ENCODE measurements at regions not wholly inside any gene's neighbourhood (a gene's known extent, or its start where the extent isn't known, plus 50 kb on each side); places are given as distances from the start of the nearest gene placed in this dataset.

GRCh38 chr16:54993106-54993895 is 62.6 kb downstream of the IRX5 start:
- 65 to 73% methylated on average over 2 of the region's 2 CpGs for WGBS, 2 donors
- H3K27me3 ChIP-seq: no peaks in the 10 kb centered on the region
- H3K4me1 ChIP-seq: no peaks in the 10 kb centered on the region
- no peaks in the 10 kb centered on the region for H3K9me3 ChIP-seq
- no peak for DNase-seq
- intact Hi-C loops (cut with DNase I; ENCODE audit: low total_unique reads): no loop called here
- TF ChIP-seq POLR2A (IDR thresholded peaks at IDR 0.05): no peak
- TF ChIP-seq, protein P1, sequence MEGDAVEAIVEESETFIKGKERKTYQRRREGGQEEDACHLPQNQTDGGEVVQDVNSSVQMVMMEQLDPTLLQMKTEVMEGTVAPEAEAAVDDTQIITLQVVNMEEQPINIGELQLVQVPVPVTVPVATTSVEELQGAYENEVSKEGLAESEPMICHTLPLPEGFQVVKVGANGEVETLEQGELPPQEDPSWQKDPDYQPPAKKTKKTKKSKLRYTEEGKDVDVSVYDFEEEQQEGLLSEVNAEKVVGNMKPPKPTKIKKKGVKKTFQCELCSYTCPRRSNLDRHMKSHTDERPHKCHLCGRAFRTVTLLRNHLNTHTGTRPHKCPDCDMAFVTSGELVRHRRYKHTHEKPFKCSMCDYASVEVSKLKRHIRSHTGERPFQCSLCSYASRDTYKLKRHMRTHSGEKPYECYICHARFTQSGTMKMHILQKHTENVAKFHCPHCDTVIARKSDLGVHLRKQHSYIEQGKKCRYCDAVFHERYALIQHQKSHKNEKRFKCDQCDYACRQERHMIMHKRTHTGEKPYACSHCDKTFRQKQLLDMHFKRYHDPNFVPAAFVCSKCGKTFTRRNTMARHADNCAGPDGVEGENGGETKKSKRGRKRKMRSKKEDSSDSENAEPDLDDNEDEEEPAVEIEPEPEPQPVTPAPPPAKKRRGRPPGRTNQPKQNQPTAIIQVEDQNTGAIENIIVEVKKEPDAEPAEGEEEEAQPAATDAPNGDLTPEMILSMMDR (IDR thresholded peaks at IDR 0.05): no peak
- H3K4me3 ChIP-seq: no peak overlapping the region
- no peak overlapping the region for H3K27ac ChIP-seq
- no peaks in the 10 kb centered on the region for H3K36me3 ChIP-seq (ENCODE audit: low read depth, missing control alignments)

DNA sequence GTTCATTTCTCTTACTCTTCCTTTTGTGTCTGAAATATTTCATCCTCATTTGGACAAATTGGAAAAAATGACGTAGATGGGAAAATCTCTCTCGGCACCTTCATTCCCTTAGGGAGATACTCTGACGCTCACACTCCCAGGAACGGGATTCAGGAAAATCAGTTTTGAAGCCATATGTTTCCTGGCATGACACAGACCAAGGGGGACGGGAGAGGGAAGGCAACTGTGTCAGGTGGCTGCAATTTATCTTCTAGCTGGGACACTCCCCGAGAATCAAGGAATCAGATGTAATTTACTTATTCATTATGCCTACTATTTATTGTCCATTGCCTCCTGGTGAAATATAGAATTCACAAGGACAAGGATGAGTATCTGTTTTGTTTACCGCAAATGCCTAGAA is 65.5 kb downstream of the IRX5 start:
- intact Hi-C loops (cut with DNase I; ENCODE audit: low total_unique reads): no loop called here
- TF ChIP-seq POLR2A (IDR thresholded peaks at IDR 0.05): no peak
- TF ChIP-seq, protein P1 (IDR thresholded peaks at IDR 0.05): no peak
- H3K27ac ChIP-seq: no peak overlapping the region
- H3K4me3 ChIP-seq: no peak overlapping the region
- no peaks in the 10 kb centered on the region for H3K9me3 ChIP-seq
- no peaks in the 10 kb centered on the region for H3K27me3 ChIP-seq
- no peaks in the 10 kb centered on the region for H3K4me1 ChIP-seq
- WGBS, 2 donors: 67 to 79% methylated on average over 7 of the region's 7 CpGs
- H3K36me3 ChIP-seq (ENCODE audit: low read depth, missing control alignments): no peaks in the 10 kb centered on the region
- no peak for DNase-seq

DNA sequence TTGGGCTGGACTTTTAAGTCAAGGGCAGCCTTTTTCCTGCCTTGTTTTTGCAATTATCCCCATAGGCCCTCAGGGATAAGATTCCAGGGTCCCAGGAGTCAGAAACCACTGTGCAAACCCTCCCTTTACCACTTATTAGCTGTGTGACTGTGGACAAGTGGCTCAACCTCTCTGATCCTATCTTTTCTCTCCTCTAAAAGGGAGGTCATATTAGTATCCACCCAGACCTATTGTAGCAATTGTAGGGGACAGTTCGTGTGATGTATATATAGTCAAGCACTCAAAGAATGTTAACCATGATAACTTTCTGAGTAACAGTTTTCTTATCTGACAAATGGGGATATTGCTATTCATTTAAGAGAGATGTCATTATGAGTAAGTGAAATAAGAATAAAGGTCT is 68.2 kb downstream of the IRX5 start:
- WGBS, 2 donors: 35 to 56% methylated on average over 1 of the region's 1 CpG
- no peak for DNase-seq
- TF ChIP-seq POLR2A (IDR thresholded peaks at IDR 0.05): no peak
- TF ChIP-seq, protein P1 (IDR thresholded peaks at IDR 0.05): no peak

GRCh38 chr16:54999481-54999880 is 68.8 kb downstream of the IRX5 start:
- no peak overlapping the region for H3K27ac ChIP-seq
- DNase-seq: no peak
- no peak overlapping the region for H3K4me3 ChIP-seq
- no peaks in the 10 kb centered on the region for H3K36me3 ChIP-seq (ENCODE audit: low read depth, missing control alignments)
- whole genome bisulfite sequencing, 2 donors: 53 to 55% methylated on average over 11 of the region's 11 CpGs
- no peaks in the 10 kb centered on the region for H3K4me1 ChIP-seq
- no peak for TF ChIP-seq POLR2A (IDR thresholded peaks at IDR 0.05)
- TF ChIP-seq, protein P1 (IDR thresholded peaks at IDR 0.05): no peak
- intact Hi-C loops (cut with DNase I; ENCODE audit: low total_unique reads): no loop called here
- no peaks in the 10 kb centered on the region for H3K27me3 ChIP-seq
- no peaks in the 10 kb centered on the region for H3K9me3 ChIP-seq

More for the DNA sequence above, 68.2 kb downstream of the IRX5 start:
- Histone ChIP-seq H3K9me3 (no peaks in the 10 kb centered on the region), H3K27ac (no peak overlapping the region), H3K4me3 (no peak overlapping the region), H3K4me1 (no peaks in the 10 kb centered on the region), H3K36me3 (ENCODE audit: low read depth, missing control alignments) (no peaks in the 10 kb centered on the region), H3K27me3 (no peaks in the 10 kb centered on the region)
- intact Hi-C loops (cut with DNase I; ENCODE audit: low total_unique reads): no loop called here

GRCh38 chr16:55000595-55000994 is 69.9 kb downstream of the IRX5 start:
- DNase-seq: no peak
- intact Hi-C loops (cut with DNase I; ENCODE audit: low total_unique reads): no loop called here
- H3K4me1 ChIP-seq: no peaks in the 10 kb centered on the region
- no peak overlapping the region for H3K4me3 ChIP-seq
- no peaks in the 10 kb centered on the region for H3K36me3 ChIP-seq (ENCODE audit: low read depth, missing control alignments)
- TF ChIP-seq, protein P1 (IDR thresholded peaks at IDR 0.05): no peak
- TF ChIP-seq POLR2A (IDR thresholded peaks at IDR 0.05): no peak
- no peaks in the 10 kb centered on the region for H3K9me3 ChIP-seq
- WGBS, 2 donors: 69 to 77% methylated on average over 4 of the region's 4 CpGs
- H3K27me3 ChIP-seq: no peaks in the 10 kb centered on the region
- no peak overlapping the region for H3K27ac ChIP-seq

Measured in testis (tissue), 2 donors.